GM18861 (cell line): ENCODE measurements at regions not wholly inside any gene's neighbourhood (a gene's known extent, or its start where the extent isn't known, plus 50 kb on each side); places are given as distances from the start of the nearest gene placed in this dataset.
"Not testable (repeated sequence)": the region's sequence is repeated elsewhere in the genome, so short reads cannot be mapped to it uniquely, and the experiment has no call there.

Experiments used
- ATAC-seq: cut with Tn5 transposase; IDR thresholded peaks from one replicate; pipeline ENCODE4 v1.9.1; 2021; ENCODE audit not compliant: unreplicated experiment

GRCh38 chr7:13274205-13274604 lies 586.8 kb downstream of the ARL4A start:
- not testable (repeated sequence) for ATAC-seq

DNA sequence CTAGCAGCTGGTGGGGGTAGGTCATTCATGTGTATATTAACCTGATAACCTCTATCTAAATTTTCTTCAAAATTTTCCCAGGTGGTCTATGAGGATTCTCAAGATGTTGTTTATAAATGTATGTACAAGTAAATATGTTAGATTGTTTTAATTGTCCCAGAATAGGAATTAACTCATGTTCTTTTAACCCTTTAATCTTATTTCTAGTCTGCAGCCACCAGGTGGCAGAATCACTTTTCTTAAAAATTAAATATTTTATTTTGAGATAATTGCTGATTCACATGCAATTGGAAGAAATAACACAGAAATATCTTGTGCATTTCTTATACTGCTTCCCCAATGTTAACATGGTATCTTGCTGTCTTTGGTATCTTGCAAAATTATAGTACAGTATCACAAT lies 589.5 kb downstream of the ARL4A start:
- no peak for ATAC-seq

DNA sequence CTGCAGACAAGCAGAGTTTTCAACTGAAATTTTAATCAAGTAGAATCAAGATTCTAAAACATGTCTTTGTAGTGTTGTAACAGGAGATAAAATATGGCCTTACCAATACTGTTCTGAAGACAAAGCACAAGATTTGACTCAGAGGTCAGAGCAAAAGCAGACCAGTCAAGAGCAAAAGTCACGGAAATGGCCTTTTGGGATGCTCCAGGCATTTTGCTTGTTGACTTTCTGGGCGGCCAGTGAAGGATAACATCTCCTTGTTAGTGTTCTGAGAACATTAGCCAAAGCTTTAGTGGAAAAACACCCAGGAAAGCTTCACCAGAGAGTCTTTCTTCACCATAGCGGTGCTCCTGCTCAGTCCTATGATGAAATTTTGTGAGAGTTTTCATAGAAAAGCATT lies 590.6 kb downstream of the ARL4A start:
- ATAC-seq, result no peak

- ATAC-seq, result no peak
Observed at GRCh38 chr7:13279854-13280435, 592.5 kb downstream of the ARL4A start.

DNA sequence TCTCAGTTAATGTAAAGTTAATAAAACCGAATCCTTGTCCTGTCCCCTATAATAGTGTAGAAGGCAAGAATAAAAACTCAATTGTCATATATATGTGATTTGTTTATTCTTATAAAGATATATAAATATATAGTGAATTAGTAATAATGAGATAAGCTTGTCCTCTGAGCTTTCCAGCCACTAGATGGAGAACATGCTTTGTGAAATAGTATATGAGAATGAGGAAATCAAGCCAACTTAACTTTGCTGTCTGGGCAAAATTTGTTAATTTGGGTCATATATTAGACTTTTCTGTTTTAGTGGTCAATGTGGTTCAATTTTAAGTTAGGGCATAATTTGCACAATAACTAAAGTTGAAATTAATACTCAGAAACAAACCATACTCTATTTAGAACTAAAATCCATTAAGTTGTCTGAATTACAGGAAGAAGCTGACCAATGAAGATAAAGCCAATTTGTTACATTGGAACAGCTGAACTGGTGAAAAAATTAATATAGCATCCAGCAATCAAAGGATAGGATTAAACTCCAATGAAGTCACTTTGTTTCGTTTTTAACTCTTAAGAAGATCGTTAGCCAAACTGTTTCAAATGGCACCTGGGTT lies 595.0 kb downstream of the ARL4A start:
- no peak for ATAC-seq

DNA sequence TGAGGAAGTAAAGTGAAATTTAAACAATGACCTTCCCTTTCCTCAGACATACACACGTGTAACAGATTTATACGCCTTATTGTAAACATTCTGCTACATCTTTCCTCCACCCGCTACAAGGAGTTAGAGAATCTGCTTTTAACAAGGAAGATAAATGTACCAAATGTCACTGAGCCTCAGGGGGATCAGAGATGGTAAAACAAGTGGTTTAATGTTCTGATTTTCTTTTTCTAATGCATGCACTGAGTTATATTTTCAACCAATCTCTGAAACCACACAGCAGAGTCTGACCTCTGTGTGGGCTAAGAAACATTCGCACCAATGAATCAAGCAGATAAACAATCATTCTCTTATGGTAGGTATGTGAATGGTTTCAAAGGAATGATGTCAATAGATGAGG lies 599.5 kb downstream of the ARL4A start:
- no peak for ATAC-seq

GRCh38 chr7:13288516-13288915 lies 601.1 kb downstream of the ARL4A start:
- no peak for ATAC-seq

DNA sequence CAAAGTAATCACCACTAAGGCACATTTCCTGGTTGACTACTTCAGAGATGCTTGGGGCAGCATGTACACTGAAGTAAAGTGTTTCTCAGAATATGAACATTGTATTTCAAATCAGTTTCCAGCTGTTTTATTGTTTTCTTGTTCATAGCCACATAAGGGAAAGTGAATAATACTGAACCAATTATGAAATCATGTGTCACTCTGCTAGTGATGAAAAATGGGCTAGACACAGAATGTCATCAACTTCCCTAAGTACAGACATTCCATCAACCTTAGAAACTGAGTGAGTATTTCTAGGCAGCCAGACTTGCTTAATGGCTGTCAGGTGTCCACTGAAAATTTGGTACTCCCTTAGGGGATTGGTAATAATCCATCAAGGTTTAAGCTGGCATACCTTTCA lies 603.5 kb downstream of the ARL4A start:
- ATAC-seq, result no peak

DNA sequence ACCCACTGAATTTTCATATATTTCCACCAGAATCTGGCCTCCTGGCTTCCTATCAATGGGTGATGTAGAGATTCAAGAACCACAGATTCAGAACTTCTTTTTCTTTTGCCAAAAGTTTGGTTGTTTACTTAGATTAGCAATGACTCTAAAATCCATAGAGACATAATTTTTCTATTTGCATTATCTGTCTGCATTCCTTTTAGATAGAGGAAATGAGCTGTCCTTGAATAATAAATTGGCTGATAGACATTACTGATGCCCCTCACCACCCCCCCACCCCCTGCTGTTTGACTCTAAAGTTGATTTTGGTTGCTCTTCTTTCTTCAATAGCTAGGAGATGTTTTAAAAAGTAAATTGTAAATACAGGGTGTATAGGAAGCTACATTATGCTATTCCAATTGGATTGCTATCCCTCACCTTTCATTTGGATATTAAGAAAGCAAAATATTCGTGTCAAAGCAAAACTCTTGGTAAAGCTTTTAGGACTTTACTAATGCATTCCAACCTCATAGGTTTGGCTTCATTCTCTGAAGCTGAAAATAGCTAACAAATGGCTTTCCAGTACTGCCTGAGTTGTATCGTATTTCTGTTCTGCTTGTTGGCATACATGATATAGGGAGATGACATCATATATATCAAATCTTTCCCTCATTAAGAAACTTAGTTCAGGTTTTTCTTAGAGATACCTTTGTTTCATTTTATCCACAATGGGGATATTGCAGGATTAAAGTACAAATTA lies 606.0 kb downstream of the ARL4A start:
- ATAC-seq, result no peak

DNA sequence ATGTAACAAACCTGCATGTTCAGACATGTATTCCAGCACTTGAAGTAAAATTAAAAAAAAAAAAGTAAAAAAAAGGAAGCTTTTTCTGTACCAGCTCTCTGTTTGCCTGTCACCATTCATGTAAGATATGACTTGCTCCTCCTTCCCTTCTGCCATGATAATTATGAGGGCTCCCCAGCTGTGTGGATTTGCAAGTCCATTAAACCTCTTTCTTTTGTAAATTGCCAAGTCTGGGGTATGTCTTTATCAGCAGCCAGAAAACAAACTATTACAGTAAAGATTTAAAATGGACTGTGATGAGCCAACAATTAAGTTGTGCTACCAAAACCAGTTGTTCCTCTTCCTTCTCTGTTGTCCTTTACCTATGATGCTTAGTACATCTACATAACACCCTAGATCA lies 619.6 kb downstream of the ARL4A start:
- ATAC-seq, result no peak

- ATAC-seq, result no peak
Observed at GRCh38 chr7:13308423-13308822, 621.0 kb downstream of the ARL4A start.

DNA sequence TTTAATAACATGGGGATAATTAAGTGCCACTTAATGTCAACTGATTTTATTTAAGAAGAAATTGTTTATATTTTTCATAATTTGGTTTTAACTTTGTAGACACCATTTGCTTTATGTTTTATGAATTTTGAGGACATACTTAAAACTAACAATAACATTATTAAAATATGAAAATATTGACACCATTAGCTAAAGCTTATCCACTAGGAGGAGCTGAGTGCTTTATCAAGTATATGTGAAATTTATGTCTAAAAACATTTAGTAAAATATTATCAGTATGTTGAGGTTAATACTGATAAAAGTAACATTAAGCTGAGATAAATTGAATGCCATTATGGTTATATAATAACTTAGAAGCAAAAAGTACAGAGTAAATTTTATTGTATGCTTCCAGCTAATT lies 622.1 kb downstream of the ARL4A start:
- no peak for ATAC-seq

GRCh38 chr7:13312307-13312706 lies 624.9 kb downstream of the ARL4A start:
- no peak for ATAC-seq

DNA sequence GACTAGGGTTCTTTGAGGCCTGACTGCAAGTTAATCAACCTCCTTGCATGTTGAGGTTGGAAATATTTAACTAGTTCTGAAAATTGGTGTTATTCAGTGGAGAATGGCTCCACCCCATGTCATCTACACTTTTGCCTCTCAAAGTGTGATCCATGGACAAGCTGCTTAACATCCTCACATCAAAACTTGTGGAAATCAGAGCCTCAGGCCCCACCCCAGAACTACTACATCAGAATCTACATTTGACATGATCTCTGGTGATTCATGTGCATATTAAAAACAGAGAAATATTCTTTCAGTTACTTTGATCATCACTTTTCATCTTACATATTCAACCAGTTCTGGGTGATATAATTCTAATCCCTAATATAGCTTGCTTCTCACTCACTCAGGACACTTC lies 632.9 kb downstream of the ARL4A start:
- ATAC-seq, result no peak

DNA sequence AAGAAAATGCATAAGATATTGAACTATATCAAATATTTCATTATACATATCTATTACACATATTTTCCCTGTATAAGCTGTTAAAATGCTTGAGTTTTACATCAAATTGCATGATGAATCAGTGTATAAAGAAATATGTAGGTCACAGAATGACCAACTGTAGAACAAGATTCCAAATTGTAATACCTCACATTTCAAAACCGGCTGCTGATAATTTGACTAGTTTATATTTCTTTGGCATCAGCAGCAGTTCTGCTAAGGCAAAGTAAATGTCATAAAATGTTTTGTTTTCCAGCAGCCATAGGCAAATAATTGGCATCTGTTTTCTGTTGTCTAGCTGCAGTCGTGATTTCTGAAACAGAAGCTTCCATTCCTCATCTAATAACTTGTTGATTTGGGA lies 633.9 kb downstream of the ARL4A start:
- no peak for ATAC-seq

DNA sequence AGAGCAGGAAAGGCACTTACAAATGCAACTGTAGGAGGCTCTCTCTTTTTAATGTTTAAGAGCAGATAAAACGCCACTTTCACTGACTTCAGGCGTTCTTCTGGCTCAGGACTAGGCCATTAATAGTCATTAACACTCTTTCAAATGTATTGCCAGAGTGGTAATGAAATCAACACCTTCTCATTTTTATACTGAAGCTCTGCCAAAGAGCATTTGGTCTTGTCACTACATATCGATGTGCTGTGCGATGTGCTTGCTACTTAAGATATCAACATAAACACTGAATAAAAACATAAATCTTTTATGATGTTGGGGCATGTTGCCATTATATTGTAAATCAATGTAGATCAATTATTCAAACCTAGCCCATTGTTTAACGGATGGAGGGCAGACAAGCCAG lies 634.7 kb downstream of the ARL4A start:
- ATAC-seq, result no peak

DNA sequence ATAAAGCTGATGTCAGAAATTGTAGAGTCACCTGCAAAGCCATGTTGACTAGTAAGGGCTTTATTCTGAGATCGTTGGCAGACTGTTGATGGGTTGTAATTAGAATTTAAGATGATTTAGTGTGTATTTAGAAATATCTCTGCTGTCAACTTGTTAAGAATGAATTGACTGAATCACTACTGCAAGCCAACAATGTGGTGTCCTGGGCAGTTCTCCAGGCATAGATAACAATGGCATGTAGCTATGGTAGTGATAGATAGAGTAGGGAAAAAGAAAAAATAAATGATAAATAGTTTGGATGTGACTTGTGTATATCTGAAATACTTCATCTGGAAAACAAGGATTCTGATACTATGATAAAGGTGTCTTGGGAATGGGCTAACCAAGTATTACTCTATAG lies 640.2 kb downstream of the ARL4A start:
- no peak for ATAC-seq

- ATAC-seq, result no peak
Observed at GRCh38 chr7:13333371-13333770, 645.9 kb downstream of the ARL4A start.

GRCh38 chr7:13336227-13336626 lies 648.8 kb downstream of the ARL4A start:
- no peak for ATAC-seq

DNA sequence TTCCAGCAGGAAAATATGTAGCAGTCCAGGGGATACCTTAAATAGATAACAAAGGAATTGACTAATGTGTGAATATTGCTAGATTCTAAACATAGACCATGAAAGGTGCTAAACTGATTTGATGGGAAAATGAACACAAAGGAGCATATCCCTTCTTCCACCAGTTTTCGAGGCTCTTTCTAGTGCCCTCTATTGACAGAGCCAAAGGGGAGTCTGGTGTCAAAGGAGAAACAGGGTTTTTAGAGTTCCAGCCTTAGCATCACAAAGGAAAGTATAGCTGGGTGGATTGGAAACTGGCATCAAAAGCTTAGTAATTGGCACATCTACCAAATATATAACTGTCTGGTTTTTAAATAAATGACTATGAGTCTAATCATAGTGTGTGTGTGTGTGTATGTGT lies 636.8 kb downstream of the ETV1 start:
- ATAC-seq, result no peak

DNA sequence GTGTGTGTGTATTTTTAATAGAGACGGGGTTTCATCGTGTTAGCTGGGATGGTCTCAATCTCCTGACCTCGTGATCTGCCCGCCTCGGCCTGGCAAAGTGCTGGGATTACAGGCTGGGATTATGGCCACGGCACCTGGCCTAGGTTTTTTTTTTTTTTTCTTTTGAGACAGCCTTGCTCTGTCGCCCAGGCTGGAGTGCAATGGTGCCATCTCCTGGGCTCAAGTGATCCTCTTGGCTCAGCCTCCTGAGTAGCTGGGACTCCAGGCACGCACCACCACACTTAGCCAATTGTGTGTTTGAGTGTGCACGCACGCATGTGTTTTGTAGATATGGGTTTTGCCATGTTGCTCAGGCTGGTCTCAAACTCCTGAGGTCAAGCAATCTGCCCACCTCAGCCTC lies 629.8 kb downstream of the ETV1 start:
- no peak for ATAC-seq

DNA sequence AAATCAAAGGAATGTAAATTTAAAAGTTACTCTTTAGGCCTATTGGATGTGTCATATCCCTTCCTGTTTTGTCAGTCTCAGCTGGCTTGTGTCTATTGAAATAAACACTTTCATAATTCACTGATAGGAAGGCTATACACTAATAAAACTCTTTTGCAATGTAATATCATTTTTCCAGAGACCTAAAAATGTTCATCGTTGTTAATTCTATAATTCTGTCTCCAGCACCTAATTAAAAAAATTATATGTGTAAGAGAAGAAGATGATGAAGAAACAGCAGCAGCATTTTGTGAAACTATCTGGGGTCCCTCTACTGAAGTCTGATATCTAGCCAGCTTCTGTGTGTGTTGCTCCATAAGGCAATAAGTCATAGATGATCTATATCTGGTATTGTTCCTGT lies 602.7 kb downstream of the ETV1 start:
- no peak for ATAC-seq

GRCh38 chr7:13407911-13408310 lies 581.6 kb downstream of the ETV1 start:
- ATAC-seq, result no peak
